Testis (tissue), 2 donors: ENCODE measurements at regions not wholly inside any gene's neighbourhood (a gene's known extent, or its start where the extent isn't known, plus 50 kb on each side); places are given as distances from the start of the nearest gene placed in this dataset.
"Not testable (repeated sequence)": the region's sequence is repeated elsewhere in the genome, so short reads cannot be mapped to it uniquely, and the experiment has no call there.

Experiments
- POLR2A ChIP-seq: fragments of 450-650 bp; IDR thresholded peaks from one replicate; pipeline ENCODE4 v1.6.1; 2017; ENCODE audit warnings: antibody characterized with exemption, mild to moderate bottlenecking, moderate library complexity
- TF ChIP-seq, protein P1 (sequence below), 3 experiments: fragments of 450-650 bp in 2 of 3; fragments of 200-600 bp in 1 of 3; sonication (generic) in 1 of 3; IDR thresholded peaks; one replicate each; pipeline ENCODE4 v1.5.1; 2016 to 2019; ENCODE audit warnings: antibody characterized with exemption in 3 of 3, mild to moderate bottlenecking in 2 of 3, moderate library complexity in 1 of 3

DNA sequence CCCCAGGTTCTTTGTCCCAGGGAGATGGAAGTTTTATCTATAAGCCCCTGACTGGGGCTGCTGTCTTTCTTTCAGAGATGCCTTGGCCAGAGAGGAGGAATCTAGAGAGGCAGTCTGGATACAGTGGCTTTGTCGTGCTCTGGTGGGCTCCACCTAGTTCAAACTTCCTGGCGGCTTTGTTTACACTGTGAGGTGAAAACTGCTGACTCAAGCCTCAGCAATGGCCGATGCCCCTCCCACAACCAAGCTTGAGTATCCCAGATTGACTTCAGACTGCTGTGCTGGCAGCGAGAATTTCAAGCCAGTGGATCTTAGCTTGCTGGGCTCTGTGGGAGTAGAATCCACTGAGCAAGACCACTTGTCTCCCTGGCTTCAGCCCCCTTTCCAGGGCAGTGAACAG lies 1288.8 kb downstream of the REEP3 start:
- TF ChIP-seq, protein P1, sequence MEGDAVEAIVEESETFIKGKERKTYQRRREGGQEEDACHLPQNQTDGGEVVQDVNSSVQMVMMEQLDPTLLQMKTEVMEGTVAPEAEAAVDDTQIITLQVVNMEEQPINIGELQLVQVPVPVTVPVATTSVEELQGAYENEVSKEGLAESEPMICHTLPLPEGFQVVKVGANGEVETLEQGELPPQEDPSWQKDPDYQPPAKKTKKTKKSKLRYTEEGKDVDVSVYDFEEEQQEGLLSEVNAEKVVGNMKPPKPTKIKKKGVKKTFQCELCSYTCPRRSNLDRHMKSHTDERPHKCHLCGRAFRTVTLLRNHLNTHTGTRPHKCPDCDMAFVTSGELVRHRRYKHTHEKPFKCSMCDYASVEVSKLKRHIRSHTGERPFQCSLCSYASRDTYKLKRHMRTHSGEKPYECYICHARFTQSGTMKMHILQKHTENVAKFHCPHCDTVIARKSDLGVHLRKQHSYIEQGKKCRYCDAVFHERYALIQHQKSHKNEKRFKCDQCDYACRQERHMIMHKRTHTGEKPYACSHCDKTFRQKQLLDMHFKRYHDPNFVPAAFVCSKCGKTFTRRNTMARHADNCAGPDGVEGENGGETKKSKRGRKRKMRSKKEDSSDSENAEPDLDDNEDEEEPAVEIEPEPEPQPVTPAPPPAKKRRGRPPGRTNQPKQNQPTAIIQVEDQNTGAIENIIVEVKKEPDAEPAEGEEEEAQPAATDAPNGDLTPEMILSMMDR (IDR thresholded peaks at IDR 0.05), result not testable (repeated sequence)
- TF ChIP-seq POLR2A, result not testable (repeated sequence)
